ENCODE measurements at regions not wholly inside any gene's neighbourhood (a gene's known extent, or its start where the extent isn't known, plus 50 kb on each side); places are given as distances from the start of the nearest gene placed in this dataset.

DNA sequence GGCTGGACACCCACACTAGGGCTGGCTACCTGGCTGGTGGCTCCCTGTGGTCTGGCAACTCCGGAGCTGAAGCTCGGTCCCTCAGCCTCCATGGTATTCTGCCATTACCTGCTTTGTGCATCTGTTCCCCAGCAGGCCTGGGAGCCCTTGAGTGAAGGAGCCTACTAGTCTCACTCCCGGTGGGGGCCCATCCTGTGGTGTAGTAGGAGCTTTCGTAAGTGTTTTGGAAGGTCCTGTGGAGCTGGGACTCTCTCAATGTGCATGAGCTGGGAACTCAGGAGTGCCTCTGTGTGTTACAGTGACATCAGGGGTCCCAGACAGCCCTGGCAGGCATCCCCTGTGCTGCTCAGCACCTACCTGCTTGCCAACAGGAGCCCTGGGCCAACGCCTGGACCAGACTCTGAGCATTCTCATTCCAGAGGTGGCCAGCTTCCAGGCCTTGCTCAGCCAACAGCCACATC lies 267.1 kb downstream of the GADD45G start:
- Histone ChIP-seq H3K4me3 (no peak overlapping the region), H3K9me3 (no peaks in the 10 kb centered on the region), H3K27me3 (no peaks in the 10 kb centered on the region), H3K36me3 (no peaks in the 10 kb centered on the region), H3K27ac (no peak overlapping the region), H3K4me1 (peaks cover 17 to 23% (median 21%) of the 10 kb centered on the region in 4 donors)
- WGBS, 2 donors, result 80 to 98% methylated on average over 2 to 5 of the region's 5 CpGs
- ATAC-seq (ENCODE audit: low FRiP score in 2 of 2), result no peak
- DNase-seq, result peak in 1 of 2 donors; percentile 19
- no peak for TF ChIP-seq EP300 (IDR thresholded peaks at IDR 0.05)
- TF ChIP-seq POLR2A (IDR thresholded peaks at IDR 0.05), result no peak
- TF ChIP-seq POLR2AphosphoS5 (IDR thresholded peaks at IDR 0.05), result no peak
- TF ChIP-seq, protein P1, sequence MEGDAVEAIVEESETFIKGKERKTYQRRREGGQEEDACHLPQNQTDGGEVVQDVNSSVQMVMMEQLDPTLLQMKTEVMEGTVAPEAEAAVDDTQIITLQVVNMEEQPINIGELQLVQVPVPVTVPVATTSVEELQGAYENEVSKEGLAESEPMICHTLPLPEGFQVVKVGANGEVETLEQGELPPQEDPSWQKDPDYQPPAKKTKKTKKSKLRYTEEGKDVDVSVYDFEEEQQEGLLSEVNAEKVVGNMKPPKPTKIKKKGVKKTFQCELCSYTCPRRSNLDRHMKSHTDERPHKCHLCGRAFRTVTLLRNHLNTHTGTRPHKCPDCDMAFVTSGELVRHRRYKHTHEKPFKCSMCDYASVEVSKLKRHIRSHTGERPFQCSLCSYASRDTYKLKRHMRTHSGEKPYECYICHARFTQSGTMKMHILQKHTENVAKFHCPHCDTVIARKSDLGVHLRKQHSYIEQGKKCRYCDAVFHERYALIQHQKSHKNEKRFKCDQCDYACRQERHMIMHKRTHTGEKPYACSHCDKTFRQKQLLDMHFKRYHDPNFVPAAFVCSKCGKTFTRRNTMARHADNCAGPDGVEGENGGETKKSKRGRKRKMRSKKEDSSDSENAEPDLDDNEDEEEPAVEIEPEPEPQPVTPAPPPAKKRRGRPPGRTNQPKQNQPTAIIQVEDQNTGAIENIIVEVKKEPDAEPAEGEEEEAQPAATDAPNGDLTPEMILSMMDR (IDR thresholded peaks at IDR 0.05), result no peak

DNA sequence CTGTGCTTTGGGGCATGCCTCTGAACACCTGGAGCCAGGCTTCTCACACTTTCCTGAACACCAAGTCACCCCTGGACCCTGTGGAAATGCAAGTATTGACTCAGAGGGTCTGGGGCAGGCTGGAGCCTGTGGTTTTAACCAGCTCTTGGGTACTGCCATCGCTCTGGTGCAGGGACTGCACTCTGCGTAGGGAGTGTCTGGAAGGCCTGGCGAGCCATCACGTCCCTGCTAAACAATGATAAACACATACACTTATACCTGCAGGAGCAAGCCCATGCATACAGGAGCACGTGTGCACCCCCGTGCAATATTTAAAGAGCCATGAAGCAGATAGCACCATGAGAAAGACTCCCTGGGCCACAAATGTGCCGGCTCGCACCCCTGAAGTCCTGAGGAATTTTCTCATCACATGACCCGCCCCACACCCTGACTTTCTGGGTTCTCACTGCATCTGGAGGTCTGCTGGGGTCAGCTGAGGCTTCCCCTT lies 267.7 kb downstream of the GADD45G start:
- H3K4me3 ChIP-seq, result no peak overlapping the region
- H3K36me3 ChIP-seq, result no peaks in the 10 kb centered on the region
- no peak overlapping the region for H3K27ac ChIP-seq
- TF ChIP-seq, protein P1 (IDR thresholded peaks at IDR 0.05), result no peak
- TF ChIP-seq POLR2AphosphoS5 (IDR thresholded peaks at IDR 0.05), result no peak
- no peak for TF ChIP-seq EP300 (IDR thresholded peaks at IDR 0.05)
- no peak for TF ChIP-seq POLR2A (IDR thresholded peaks at IDR 0.05)
- ATAC-seq (ENCODE audit: low FRiP score in 2 of 2), result no peak
- 76 to 90% methylated on average over 5 to 9 of the region's 9 CpGs for WGBS, 2 donors
- no peaks in the 10 kb centered on the region for H3K27me3 ChIP-seq
- peak in 1 of 2 donors; percentile 15 for DNase-seq
- H3K9me3 ChIP-seq, result no peaks in the 10 kb centered on the region
- peaks cover 17 to 23% (median 21%) of the 10 kb centered on the region in 4 donors for H3K4me1 ChIP-seq

- H3K4me1 ChIP-seq, result peaks cover 17 to 23% (median 21%) of the 10 kb centered on the region in 4 donors
- peak in 1 of 2 donors; percentile 19 for ATAC-seq (ENCODE audit: low FRiP score in 2 of 2)
- WGBS, 2 donors, result 86 to 91% methylated on average over 8 to 11 of the region's 11 CpGs
Observed at GRCh38 chr9:89872913-89873707, 268.3 kb downstream of the GADD45G start.

GRCh38 chr9:89873801-89874200 lies 269.0 kb downstream of the GADD45G start:
- Histone ChIP-seq H3K4me3 (no peak overlapping the region), H3K27me3 (no peaks in the 10 kb centered on the region), H3K27ac (peak overlapping the region in 2 of 4 donors; percentile 12 to 50), H3K9me3 (no peaks in the 10 kb centered on the region), H3K36me3 (no peaks in the 10 kb centered on the region), H3K4me1 (peaks cover 17 to 27% (median 25%) of the 10 kb centered on the region in 4 donors)
- TF ChIP-seq, protein P1 (IDR thresholded peaks at IDR 0.05), result no peak
- TF ChIP-seq POLR2A (IDR thresholded peaks at IDR 0.05) (no peak), POLR2AphosphoS5 (IDR thresholded peaks at IDR 0.05) (no peak), EP300 (IDR thresholded peaks at IDR 0.05) (no peak)
- no peak for ATAC-seq (ENCODE audit: low FRiP score in 2 of 2)
- 87 to 95% methylated on average over 8 of the region's 8 CpGs for WGBS, 2 donors
- DNase-seq, result peak in 1 of 2 donors; percentile 13

More at GRCh38 chr9:89872913-89873707, 268.3 kb downstream of the GADD45G start:
- Histone ChIP-seq H3K27me3 (no peaks in the 10 kb centered on the region), H3K4me3 (no peak overlapping the region), H3K27ac (peak overlapping the region in 1 of 4 donors; percentile 35), H3K36me3 (no peaks in the 10 kb centered on the region), H3K9me3 (no peaks in the 10 kb centered on the region)
- TF ChIP-seq POLR2A (IDR thresholded peaks at IDR 0.05) (no peak), EP300 (IDR thresholded peaks at IDR 0.05) (no peak), POLR2AphosphoS5 (IDR thresholded peaks at IDR 0.05) (no peak)
- TF ChIP-seq, protein P1 (IDR thresholded peaks at IDR 0.05), result no peak
- peak in 1 of 2 donors; percentile 10 for DNase-seq

Measured in upper lobe of left lung (tissue), 6 donors.